Embryonic facial prominence (tissue), 1 donor: ENCODE measurements at regions not wholly inside any gene's neighbourhood (a gene's known extent, or its start where the extent isn't known, plus 50 kb on each side); places are given as distances from the start of the nearest gene placed in this dataset.

Experiments used
- DNase-seq: peaks from one replicate; pipeline ENCODE4 v3.0.0-alpha.2; 2016; ENCODE audit errors: extremely low spot score

DNA sequence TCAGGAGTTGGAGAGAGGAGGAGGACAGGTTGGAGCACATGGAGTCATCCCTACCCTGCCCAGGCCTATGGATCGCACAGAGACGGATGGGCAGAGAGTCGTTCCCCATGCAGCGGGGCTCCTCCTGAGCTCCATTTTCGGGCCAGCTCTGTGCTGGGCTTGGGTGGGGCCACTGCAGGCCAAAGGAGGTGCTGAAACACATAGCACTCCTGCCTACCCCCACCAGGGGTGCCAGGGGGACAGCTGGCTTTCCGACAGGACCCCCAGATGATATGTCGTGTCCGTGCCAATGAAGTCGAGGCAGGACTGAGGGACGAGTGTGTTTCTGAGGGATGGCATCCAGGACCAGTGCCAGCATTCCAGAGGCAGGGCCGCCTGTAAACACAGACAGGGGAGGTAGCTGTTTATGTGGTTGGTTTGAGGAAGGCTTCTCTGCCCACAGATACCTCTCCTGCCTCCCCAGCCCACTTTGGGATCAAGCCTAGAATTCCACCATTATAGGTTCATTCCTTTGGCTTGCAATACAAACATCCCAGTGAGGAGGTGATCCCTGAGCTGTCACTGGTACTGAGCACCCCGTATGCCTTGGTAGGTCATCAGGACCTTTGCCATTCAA, 116.6 kb downstream of the GLI2 start:
- DNase-seq: no peak

DNA sequence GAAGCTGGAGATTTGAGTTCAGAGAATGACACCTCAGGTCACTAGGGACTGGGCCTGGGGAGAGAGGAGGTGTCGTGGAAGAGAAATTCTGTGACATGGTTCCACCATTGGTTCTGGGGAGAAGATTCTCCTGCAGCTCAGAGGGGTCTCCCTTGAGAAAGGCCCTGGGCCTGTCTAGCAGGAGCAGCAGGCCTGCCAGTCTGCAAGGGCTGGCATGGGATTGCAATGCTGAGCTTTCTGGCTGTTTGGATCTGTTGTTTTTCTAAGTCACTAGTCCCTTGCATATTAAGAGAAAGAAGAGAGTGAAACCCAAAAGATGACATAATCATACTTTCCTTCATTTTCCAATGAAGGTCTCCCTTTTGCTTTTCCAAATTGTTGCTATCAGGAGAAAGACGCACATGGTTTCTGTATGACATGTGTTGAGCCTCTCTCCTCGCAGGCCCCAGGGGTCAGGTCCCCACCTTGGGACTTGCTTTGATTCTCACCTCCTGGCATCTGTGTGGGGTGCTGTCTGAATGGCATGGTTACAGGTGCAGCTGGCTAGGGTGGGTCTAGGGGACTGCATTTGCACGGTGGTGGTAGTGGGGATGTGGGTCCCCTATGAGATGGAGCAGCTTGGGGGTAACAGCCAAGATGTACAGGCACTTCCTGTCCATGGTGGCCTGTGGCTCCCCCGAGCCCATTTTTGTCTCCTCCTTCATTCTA, 117.8 kb downstream of the GLI2 start:
- DNase-seq: no peak

- DNase-seq: no peak
Observed at GRCh38 chr2:120854014-120854620, 118.4 kb downstream of the GLI2 start.

DNA sequence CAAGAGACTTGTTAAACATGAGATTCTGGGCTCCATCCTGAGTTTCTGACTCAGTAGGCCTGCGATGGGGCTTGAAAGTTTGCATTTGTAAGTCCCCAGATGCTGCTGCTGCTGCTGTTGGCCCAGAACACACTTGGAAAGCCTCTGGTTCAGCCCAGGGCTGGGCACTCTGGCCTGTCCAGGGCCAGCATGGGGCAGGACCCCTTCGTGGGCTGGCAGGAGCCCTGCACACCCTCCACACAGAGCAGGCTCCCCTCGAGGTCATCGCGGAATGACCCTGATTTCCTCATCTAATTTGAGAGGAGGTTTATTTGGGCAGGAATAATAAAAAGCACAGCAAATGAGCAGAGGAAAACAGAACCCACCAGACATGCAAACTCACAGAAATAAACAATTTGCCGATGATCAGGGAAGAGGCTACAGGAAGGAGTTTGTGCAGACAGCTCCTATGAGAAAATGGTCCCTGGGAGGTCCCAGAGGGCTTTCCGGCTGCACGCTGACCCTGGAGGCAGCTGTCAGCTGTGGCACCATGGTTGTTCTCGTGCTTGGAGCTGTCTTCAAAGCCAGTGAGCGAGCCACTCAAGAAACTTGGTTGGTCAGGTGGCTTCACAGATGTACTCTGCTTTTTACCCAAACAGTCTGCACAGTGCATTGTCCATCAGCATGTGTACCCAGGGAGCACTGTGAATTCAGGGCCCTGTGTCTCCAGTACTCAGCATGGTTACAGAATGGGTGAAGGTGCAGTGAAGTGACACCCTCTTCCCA, 119.3 kb downstream of the GLI2 start:
- DNase-seq: no peak

GRCh38 chr2:120855855-120856405, 120.3 kb downstream of the GLI2 start:
- no peak for DNase-seq

DNA sequence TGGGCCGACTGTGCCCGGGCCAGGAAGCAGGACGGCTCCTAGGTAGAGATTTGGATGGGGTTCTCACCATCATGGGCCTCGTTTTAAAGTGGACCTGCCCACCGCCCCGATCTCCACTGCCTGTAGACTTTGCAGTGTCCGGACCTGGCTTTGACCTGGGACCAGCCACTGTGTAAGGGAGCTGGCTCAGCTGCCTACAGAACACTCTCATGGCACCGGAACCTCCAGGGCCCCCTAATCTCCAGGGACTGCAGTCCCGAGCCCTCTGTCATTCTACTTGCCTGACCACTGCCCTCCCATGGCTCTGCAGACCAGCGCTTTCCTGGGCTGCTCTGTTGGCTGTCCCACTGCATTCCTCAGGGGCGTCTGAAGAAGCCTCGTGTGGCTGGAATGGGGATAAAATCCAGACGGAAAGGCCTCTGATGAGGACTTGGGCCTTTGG, 120.8 kb downstream of the GLI2 start:
- no peak for DNase-seq

- no peak for DNase-seq
Observed at GRCh38 chr2:120857422-120857821, 121.8 kb downstream of the GLI2 start.

- no peak for DNase-seq
Observed at GRCh38 chr2:120857931-120858330, 122.3 kb downstream of the GLI2 start.

DNA sequence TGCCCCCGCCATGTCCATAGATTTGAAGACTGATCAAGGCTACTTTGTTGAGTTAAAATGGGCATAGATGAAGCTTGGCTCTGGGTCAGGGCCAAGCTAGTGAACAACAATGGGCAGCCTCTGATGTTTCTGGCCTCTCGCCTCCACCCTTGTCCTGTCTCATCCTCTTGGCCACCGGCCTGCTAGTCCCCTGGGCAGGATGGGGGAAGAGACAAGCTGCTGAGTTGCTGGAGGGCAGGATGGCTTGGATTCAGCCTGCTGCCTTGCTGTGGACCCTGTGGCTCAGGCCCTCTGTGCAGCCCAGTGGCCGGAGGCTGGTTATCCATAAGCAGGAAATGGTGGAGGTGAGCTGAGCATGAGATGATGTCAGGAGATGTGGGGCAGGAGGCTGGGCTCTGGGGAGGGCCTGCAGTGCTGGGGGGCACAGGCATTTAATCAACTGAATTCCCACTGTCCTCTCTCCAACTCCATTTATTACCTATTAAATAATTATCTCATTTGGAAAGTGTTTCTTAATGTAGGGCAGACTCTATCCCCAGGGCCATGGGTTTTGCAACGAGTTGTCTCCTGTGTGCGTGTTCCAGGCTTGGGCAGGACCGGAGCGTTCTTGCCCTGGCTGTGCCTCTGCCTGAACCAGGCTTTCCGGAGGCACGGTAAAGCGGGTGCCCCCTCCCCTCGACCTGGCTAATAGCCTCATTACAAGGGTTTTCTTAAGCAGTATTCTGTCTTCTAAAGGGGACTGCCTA, 122.9 kb downstream of the GLI2 start:
- DNase-seq: no peak

DNA sequence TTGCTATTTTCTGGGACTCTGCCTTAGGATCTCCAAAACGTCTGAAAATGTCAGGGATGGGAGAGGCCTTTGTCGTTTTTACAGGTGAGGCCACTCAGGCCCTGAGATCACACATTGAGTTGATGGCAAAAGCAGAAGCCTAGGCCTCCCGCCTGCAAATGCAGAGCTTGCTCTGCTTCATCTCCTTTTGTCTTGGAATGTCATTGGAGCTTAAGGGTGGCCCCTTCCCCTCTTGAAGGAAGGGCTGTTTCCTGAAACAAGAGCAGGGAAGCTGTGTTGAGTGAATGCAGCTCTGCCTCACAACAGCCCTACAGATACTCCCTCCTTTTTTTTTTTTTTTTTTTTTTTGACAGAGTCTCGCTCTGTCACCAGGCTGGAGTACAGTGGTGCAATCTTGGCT, 123.5 kb downstream of the GLI2 start:
- no peak for DNase-seq

DNA sequence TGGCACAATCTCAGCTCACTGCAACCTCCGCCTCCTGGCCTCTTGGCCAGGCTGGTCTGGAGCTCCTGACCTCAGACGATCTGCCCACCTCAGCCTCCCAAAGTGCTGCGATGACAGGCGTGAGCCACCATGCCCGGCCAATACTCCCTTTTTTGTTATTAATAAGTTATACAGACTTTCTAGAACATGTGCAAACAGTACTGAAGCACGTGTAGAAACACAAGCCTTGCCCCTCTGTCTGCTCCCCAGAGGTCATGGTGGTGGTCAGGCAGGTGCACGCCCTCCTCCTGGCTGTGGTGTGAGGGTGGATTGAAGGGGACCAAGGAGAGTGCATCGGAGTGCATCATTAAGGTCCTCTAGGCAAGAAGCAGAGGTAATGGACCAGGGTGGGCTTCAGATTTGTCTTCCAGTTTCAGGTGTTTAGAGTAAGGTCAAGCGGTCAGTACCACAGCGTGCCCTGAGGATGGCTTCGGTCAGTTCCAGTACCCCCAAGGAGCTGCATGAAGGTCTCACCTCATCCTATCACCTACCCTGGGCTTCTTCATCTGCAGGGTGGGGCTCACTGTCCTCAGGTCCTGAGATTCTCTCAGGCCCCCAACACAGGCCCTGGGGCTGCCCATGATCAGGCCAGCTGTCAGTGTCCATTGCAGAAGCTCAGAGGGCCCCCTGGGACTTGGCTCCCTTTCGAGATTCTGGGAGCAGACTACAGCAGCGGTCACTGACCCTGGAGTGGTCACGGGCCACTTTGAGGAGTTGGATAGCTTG, 124.3 kb downstream of the GLI2 start:
- no peak for DNase-seq

DNA sequence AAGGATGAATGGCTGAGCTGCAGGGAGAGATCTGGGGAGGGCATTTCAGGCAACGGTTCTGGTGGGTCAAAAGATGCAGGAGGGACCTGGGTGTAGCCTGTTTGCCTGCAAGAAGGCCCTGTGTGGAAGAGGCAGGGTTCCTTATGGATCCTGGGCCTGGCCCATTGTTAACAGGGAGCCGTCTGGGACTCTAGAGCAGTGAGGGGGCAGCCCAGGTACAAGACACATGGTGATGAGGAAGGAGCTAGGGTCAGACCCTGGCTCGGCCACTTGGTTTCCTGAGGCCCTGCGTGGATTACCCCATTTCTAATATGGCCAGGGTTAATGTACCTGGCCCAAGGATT, 124.9 kb downstream of the GLI2 start:
- DNase-seq: no peak

- no peak for DNase-seq
Observed at GRCh38 chr2:120861191-120861575, 125.5 kb downstream of the GLI2 start.

GRCh38 chr2:120861576-120862191, 126.0 kb downstream of the GLI2 start:
- no peak for DNase-seq

DNA sequence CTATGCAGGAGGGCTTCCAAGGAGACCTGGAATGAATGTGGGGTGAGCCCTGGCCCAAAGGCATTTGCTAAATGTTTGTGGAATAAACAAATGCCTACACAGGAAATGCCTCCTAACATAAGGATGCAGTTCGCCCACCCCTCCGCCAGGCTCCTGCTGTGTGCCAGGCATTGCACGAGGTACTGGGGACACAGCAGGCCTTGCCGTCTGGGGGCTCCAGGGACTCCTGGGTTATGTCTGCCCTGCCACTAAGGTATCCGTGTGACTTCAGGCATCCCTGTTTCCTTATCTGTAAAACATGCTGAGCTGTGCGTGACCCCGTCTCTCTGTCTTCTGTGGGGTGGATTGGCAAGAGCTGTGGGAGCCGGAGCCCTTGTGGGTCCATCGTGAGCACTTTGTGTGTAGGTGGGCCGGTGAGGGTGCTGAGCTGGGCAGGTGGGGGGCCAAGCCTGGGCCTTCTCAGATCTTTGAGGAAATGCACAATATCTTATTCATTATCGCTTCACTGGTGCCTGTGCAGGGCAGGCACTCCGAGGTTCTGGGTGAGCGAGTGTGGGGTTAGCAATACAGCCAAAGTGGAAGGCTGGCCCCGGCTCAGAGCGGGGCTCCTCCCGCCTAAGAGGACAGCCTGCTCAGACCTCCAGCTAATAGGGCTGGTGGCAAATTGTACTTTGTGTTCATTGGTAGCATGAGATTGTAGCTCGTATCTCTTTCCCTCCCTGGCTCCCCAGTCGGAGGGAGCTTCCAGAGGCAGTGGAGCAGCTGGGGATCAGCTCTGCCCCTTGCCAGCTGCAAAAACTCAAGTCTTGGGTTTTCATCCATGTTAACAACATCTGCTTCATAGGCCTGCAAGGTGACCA, 126.8 kb downstream of the GLI2 start:
- no peak for DNase-seq

GRCh38 chr2:120863146-120863545, 127.5 kb downstream of the GLI2 start:
- no peak for DNase-seq

DNA sequence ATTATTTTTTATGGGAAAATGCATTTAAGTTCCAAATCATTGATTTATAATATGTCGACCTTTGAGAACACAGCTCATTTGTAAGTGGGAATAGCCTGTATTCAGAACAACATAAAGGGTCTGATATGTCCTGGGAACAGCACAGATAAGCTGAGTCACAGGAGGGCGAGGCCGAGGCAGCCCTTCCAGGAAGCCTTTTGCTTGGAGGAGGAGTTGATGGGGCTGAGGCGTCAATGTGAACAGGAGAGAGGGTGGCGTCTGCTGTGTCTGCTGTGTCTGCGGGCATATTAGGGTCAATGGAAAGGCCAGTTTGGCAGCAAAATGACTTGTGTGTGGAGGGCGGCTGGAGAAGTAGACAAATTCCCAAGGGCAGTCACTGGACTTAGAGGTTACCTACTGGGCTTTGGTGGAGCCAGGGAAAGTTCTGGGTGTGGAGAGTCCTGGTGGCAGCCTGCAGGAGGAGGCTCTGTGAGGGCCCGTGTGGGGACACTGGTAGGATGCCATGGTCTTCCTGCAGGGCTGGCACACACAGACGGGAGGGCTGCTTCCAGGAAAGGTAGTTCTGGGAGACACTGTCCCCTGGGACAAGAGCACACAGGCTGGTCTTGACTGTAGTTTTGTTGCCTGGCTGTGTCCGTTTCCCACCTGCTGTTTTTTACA, 128.1 kb downstream of the GLI2 start:
- DNase-seq: no peak

GRCh38 chr2:120864981-120865380, 129.3 kb downstream of the GLI2 start:
- no peak for DNase-seq

DNA sequence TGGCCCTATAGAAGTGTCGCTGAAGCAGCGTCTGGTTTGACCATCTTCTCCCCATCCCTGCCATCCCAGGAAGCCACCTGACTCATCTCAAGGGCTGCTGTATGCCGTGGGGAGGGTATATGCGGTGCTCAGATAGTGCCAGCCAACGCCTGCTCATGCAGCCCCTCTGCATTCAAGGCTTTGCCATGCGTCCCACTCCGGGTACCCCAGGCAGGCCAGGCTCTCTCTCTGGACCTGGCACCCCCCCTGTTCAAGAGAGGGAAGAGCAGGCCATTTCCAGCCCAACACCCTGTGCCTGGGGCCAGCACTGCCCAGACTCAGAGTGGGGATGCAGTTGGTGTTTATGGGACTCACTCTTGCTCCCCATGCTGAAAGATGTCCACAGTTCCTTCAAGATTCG, 130.0 kb downstream of the GLI2 start:
- DNase-seq: no peak
